RPMI7951 (cell line): ENCODE measurements at regions not wholly inside any gene's neighbourhood (a gene's known extent, or its start where the extent isn't known, plus 50 kb on each side); places are given as distances from the start of the nearest gene placed in this dataset.

Experiments
- DNase-seq: peaks from one replicate; pipeline ENCODE4 v3.0.0-alpha.2; 2012; ENCODE audit warnings: low read depth

- DNase-seq: no peak
Measured at GRCh38 chr5:116856271-116856670, 281.6 kb upstream of the SEMA6A start.

- DNase-seq: no peak
Measured at GRCh38 chr5:116853992-116854391, 279.4 kb upstream of the SEMA6A start.

- no peak for DNase-seq
Measured at GRCh38 chr5:116848954-116849581, 274.4 kb upstream of the SEMA6A start.

GRCh38 chr5:116847960-116848359 is 273.3 kb upstream of the SEMA6A start:
- DNase-seq: no peak

- DNase-seq: no peak
Measured at GRCh38 chr5:116844015-116844414, 269.4 kb upstream of the SEMA6A start.

- no peak for DNase-seq
Measured at GRCh38 chr5:116842514-116842961, 267.9 kb upstream of the SEMA6A start.

- DNase-seq: no peak
Measured at GRCh38 chr5:116841734-116842133, 267.1 kb upstream of the SEMA6A start.

- no peak for DNase-seq
Measured at GRCh38 chr5:116838011-116838536, 263.5 kb upstream of the SEMA6A start.

- no peak for DNase-seq
Measured at GRCh38 chr5:116834796-116835515, 260.3 kb upstream of the SEMA6A start.

- no peak for DNase-seq
Measured at GRCh38 chr5:116830079-116830478, 255.5 kb upstream of the SEMA6A start.

- DNase-seq: no peak
Measured at GRCh38 chr5:116827078-116827477, 252.5 kb upstream of the SEMA6A start.

- no peak for DNase-seq
Measured at GRCh38 chr5:116825486-116825885, 250.9 kb upstream of the SEMA6A start.

GRCh38 chr5:116824751-116825438 is 250.3 kb upstream of the SEMA6A start:
- no peak for DNase-seq

- DNase-seq: no peak
Measured at GRCh38 chr5:116814626-116815385, 240.2 kb upstream of the SEMA6A start.

- DNase-seq: no peak
Measured at GRCh38 chr5:116813906-116814305, 239.3 kb upstream of the SEMA6A start.

- DNase-seq: no peak
Measured at GRCh38 chr5:116813356-116813755, 238.7 kb upstream of the SEMA6A start.

- DNase-seq: no peak
Measured at GRCh38 chr5:116810951-116811350, 236.3 kb upstream of the SEMA6A start.

GRCh38 chr5:116806836-116807235 is 232.2 kb upstream of the SEMA6A start:
- DNase-seq: no peak

GRCh38 chr5:116799401-116799800 is 224.8 kb upstream of the SEMA6A start:
- no peak for DNase-seq

- no peak for DNase-seq
Measured at GRCh38 chr5:116795189-116795588, 220.6 kb upstream of the SEMA6A start.

GRCh38 chr5:116789522-116789921 is 214.9 kb upstream of the SEMA6A start:
- DNase-seq: no peak

GRCh38 chr5:116788851-116789403 is 214.3 kb upstream of the SEMA6A start:
- no peak for DNase-seq
